PFSK-1 (cell line): ENCODE measurements at regions not wholly inside any gene's neighbourhood (a gene's known extent, or its start where the extent isn't known, plus 50 kb on each side); places are given as distances from the start of the nearest gene placed in this dataset.

Source experiments
- FOXP2 ChIP-seq: optimal IDR thresholded peaks from 2 replicates; pipeline ENCODE3; 2011; ENCODE audit warnings: borderline replicate concordance, control low read depth, inconsistent platforms; ENCODE audit not compliant: insufficient read depth; ENCODE audit errors: extremely low read length, extremely low read depth
- POLR2AphosphoS5 ChIP-seq: IDR thresholded peaks from 2 replicates; pipeline ENCODE4 v1.6.1; 2012; ENCODE audit warnings: low read depth, mild to moderate bottlenecking, control low read depth, low read length, moderate library complexity
- REST ChIP-seq, 2 experiments: IDR thresholded peaks; 2 replicates each; pipeline versions ENCODE4 v1.6.1 to v1.8.0; 2011 to 2012; ENCODE audit warnings: low read depth in 2 of 2, low read length in 2 of 2, control low read depth in 1 of 2, inconsistent platforms in 1 of 2, mild to moderate bottlenecking in 1 of 2, moderate library complexity in 1 of 2; ENCODE audit not compliant: insufficient read depth in 1 of 2
- SIN3A ChIP-seq: IDR thresholded peaks from 2 replicates; pipeline ENCODE4 v1.6.1; 2012; ENCODE audit warnings: mild to moderate bottlenecking, low read length, moderate library complexity, borderline replicate concordance; ENCODE audit not compliant: insufficient read depth
- TAF1 ChIP-seq: IDR thresholded peaks from 2 replicates; pipeline ENCODE4 v1.6.1; 2012; ENCODE audit warnings: low read length, control low read depth, borderline replicate concordance; ENCODE audit not compliant: insufficient read depth

- TF ChIP-seq FOXP2 (no peak), SIN3A (no peak), REST (IDR thresholded peaks at IDR 0.05; ENCODE audit: insufficient read depth in 1 of 2, low read depth in 2 of 2, low read length in 2 of 2) (no peak), POLR2AphosphoS5 (no peak), TAF1 (no peak)
These were observed 207.4 kb downstream of the OPA1 start for GRCh38 chr3:193800138-193801043.

- TF ChIP-seq POLR2AphosphoS5, result no peak
- TF ChIP-seq REST (IDR thresholded peaks at IDR 0.05; ENCODE audit: insufficient read depth in 1 of 2, low read depth in 2 of 2, low read length in 2 of 2), result no peak
These were observed 208.1 kb downstream of the OPA1 start for GRCh38 chr3:193801097-193801496.

- TF ChIP-seq POLR2AphosphoS5, result no peak
- no peak for TF ChIP-seq REST (IDR thresholded peaks at IDR 0.05; ENCODE audit: insufficient read depth in 1 of 2, low read depth in 2 of 2, low read length in 2 of 2)
- no peak for TF ChIP-seq SIN3A
- TF ChIP-seq FOXP2, result no peak
- TF ChIP-seq TAF1, result no peak
These were observed 210.3 kb downstream of the OPA1 start for GRCh38 chr3:193803288-193803687.

- no peak for TF ChIP-seq FOXP2
- TF ChIP-seq SIN3A, result no peak
- no peak for TF ChIP-seq REST (IDR thresholded peaks at IDR 0.05; ENCODE audit: insufficient read depth in 1 of 2, low read depth in 2 of 2, low read length in 2 of 2)
- TF ChIP-seq TAF1, result no peak
- no peak for TF ChIP-seq POLR2AphosphoS5
These were observed 212.4 kb downstream of the OPA1 start for GRCh38 chr3:193805448-193805847.

GRCh38 chr3:193808317-193808716 lies 215.3 kb downstream of the OPA1 start:
- no peak for TF ChIP-seq TAF1
